ENCODE measurements at regions not wholly inside any gene's neighbourhood (a gene's known extent, or its start where the extent isn't known, plus 50 kb on each side); places are given as distances from the start of the nearest gene placed in this dataset.

DNA sequence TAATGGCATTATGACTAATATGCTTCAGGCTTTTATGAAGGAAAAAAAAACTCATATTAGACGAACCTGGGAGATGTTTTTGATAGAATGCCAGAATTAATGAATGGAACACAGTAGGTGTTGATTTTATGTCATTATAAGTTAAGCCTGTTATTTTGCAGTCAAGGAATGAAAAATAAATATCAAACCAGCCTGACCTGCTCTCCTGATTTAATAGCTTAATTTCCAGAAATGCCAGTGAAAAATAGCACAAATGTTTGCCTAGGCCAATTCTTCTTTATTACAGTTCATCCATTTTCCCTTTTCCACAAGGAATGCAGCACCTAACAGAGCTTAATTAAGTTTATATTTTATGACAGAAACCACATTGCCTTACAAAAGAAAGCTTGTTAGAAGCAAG lies 292.0 kb downstream of the TBL1XR1 start:
- FAIRE-seq (no peak), DNase-seq (ENCODE audit: insufficient read length, low spot score) (no peak)
- no peak for TF ChIP-seq TAF1 (IDR thresholded peaks at IDR 0.05; ENCODE audit: low read depth, low read length)
- no peak for TF ChIP-seq PAX5 (IDR thresholded peaks at IDR 0.05; ENCODE audit: insufficient read depth, low read length, severe bottlenecking)
- no peak for TF ChIP-seq POLR2A (IDR thresholded peaks at IDR 0.05; ENCODE audit: low read depth, low read length)
- TF ChIP-seq POU2F2 (IDR thresholded peaks at IDR 0.05; ENCODE audit: low read depth, low read length) = no peak
- no peak for TF ChIP-seq SPI1 (IDR thresholded peaks at IDR 0.05; ENCODE audit: low read depth, low read length)
- no peak for TF ChIP-seq POLR2AphosphoS5 (IDR thresholded peaks at IDR 0.05; ENCODE audit: low read depth, low read length)

DNA sequence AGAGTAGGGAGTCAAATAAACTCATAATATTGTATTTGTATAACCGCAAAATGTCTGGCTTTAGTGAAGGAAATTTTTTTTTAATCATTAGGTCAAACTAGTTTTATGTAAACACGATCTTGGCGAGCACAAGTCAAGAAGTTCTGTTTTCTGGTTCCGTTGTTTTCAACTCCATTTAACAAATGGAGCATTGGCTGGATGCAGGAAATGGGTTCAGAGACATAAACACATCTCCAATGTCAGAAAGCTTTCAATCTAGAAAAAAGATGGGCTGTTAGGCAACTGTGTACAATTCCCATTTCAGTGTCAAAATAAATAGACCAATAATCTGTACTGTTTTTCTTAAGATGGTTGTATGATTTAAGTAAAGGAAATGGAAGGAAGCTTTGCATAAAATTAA lies 292.8 kb downstream of the TBL1XR1 start:
- TF ChIP-seq POU2F2 (IDR thresholded peaks at IDR 0.05; ENCODE audit: low read depth, low read length) (no peak), SPI1 (IDR thresholded peaks at IDR 0.05; ENCODE audit: low read depth, low read length) (no peak), TAF1 (IDR thresholded peaks at IDR 0.05; ENCODE audit: low read depth, low read length) (no peak)
- no peak for FAIRE-seq
- no peak for DNase-seq (ENCODE audit: insufficient read length, low spot score)

GRCh38 chr3:176896640-176897039 lies 300.6 kb downstream of the TBL1XR1 start:
- FAIRE-seq (no peak), DNase-seq (ENCODE audit: insufficient read length, low spot score) (no peak)
- TF ChIP-seq POU2F2 (IDR thresholded peaks at IDR 0.05; ENCODE audit: low read depth, low read length) (no peak), TAF1 (IDR thresholded peaks at IDR 0.05; ENCODE audit: low read depth, low read length) (no peak), POLR2AphosphoS5 (IDR thresholded peaks at IDR 0.05; ENCODE audit: low read depth, low read length) (no peak), PAX5 (IDR thresholded peaks at IDR 0.05; ENCODE audit: insufficient read depth, low read length, severe bottlenecking) (no peak), SPI1 (IDR thresholded peaks at IDR 0.05; ENCODE audit: low read depth, low read length) (no peak), POLR2A (IDR thresholded peaks at IDR 0.05; ENCODE audit: low read depth, low read length) (no peak)

DNA sequence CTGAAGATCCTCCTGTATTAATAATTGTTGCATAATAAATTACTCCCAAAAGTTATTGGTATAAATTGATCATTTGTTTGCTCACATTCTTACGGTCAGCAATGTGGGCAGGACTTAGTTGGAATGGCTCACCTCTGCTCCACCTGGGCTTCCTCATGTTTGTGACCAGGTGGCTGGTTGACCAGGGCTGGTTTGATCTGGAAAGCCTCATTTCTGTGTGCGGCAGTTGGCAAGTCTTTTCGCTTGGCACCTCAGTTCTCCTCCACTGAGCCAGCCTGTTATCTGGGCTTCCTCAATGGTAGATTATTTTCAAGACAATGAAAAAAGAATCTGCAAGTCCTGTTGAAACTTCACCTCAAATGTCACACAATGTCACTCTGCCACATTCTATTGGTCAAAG lies 301.1 kb downstream of the TBL1XR1 start:
- no peak for DNase-seq (ENCODE audit: insufficient read length, low spot score)
- TF ChIP-seq SPI1 (IDR thresholded peaks at IDR 0.05; ENCODE audit: low read depth, low read length) (no peak), TAF1 (IDR thresholded peaks at IDR 0.05; ENCODE audit: low read depth, low read length) (no peak), POLR2A (IDR thresholded peaks at IDR 0.05; ENCODE audit: low read depth, low read length) (no peak), PAX5 (IDR thresholded peaks at IDR 0.05; ENCODE audit: insufficient read depth, low read length, severe bottlenecking) (no peak), POLR2AphosphoS5 (IDR thresholded peaks at IDR 0.05; ENCODE audit: low read depth, low read length) (no peak), POU2F2 (IDR thresholded peaks at IDR 0.05; ENCODE audit: low read depth, low read length) (no peak)
- no peak for FAIRE-seq

DNA sequence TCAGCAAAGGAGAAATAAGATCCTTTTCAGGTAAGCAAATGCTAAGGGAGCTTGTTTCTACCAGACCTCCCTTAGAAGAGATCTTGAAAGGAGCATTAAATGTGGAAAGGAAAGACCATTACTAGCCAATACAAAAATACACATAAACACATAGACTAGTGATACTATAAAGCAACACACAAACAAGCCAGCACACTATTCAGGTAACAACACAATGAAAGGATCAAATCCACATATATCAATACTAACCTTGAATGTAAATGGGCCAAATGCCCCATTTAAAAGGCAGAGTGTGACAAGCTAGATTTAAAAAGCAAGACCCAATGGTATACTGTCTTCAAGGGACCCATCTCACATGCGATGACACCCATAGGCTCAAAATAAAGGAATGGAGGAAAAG lies 317.6 kb downstream of the TBL1XR1 start:
- DNase-seq (ENCODE audit: insufficient read length, low spot score) = no peak
- TF ChIP-seq POU2F2 (IDR thresholded peaks at IDR 0.05; ENCODE audit: low read depth, low read length) = no peak
- no peak for TF ChIP-seq POLR2A (IDR thresholded peaks at IDR 0.05; ENCODE audit: low read depth, low read length)
- no peak for TF ChIP-seq TAF1 (IDR thresholded peaks at IDR 0.05; ENCODE audit: low read depth, low read length)
- TF ChIP-seq PAX5 (IDR thresholded peaks at IDR 0.05; ENCODE audit: insufficient read depth, low read length, severe bottlenecking) = no peak
- TF ChIP-seq SPI1 (IDR thresholded peaks at IDR 0.05; ENCODE audit: low read depth, low read length) = no peak
- TF ChIP-seq POLR2AphosphoS5 (IDR thresholded peaks at IDR 0.05; ENCODE audit: low read depth, low read length) = no peak
- no peak for FAIRE-seq

GRCh38 chr3:176873261-176873660 lies 324.0 kb downstream of the TBL1XR1 start:
- TF ChIP-seq POLR2A (IDR thresholded peaks at IDR 0.05; ENCODE audit: low read depth, low read length) (no peak), POLR2AphosphoS5 (IDR thresholded peaks at IDR 0.05; ENCODE audit: low read depth, low read length) (no peak), POU2F2 (IDR thresholded peaks at IDR 0.05; ENCODE audit: low read depth, low read length) (no peak), SPI1 (IDR thresholded peaks at IDR 0.05; ENCODE audit: low read depth, low read length) (no peak), TAF1 (IDR thresholded peaks at IDR 0.05; ENCODE audit: low read depth, low read length) (no peak), PAX5 (IDR thresholded peaks at IDR 0.05; ENCODE audit: insufficient read depth, low read length, severe bottlenecking) (no peak)
- DNase-seq (ENCODE audit: insufficient read length, low spot score) = no peak
- no peak for FAIRE-seq

- TF ChIP-seq POLR2AphosphoS5 (IDR thresholded peaks at IDR 0.05; ENCODE audit: low read depth, low read length) = no peak
- no peak for TF ChIP-seq POU2F2 (IDR thresholded peaks at IDR 0.05; ENCODE audit: low read depth, low read length)
- no peak for TF ChIP-seq TAF1 (IDR thresholded peaks at IDR 0.05; ENCODE audit: low read depth, low read length)
- TF ChIP-seq SPI1 (IDR thresholded peaks at IDR 0.05; ENCODE audit: low read depth, low read length) = no peak
- TF ChIP-seq PAX5 (IDR thresholded peaks at IDR 0.05; ENCODE audit: insufficient read depth, low read length, severe bottlenecking) = no peak
- TF ChIP-seq POLR2A (IDR thresholded peaks at IDR 0.05; ENCODE audit: low read depth, low read length) = no peak
- peak; percentile 93 for FAIRE-seq
- peak; percentile 2 for DNase-seq (ENCODE audit: insufficient read length, low spot score)
These were observed 324.5 kb downstream of the TBL1XR1 start for GRCh38 chr3:176872771-176873209.

GRCh38 chr3:176870451-176870850 lies 326.8 kb downstream of the TBL1XR1 start:
- TF ChIP-seq POLR2A (IDR thresholded peaks at IDR 0.05; ENCODE audit: low read depth, low read length) = no peak
- no peak for TF ChIP-seq SPI1 (IDR thresholded peaks at IDR 0.05; ENCODE audit: low read depth, low read length)
- no peak for TF ChIP-seq TAF1 (IDR thresholded peaks at IDR 0.05; ENCODE audit: low read depth, low read length)
- no peak for TF ChIP-seq POLR2AphosphoS5 (IDR thresholded peaks at IDR 0.05; ENCODE audit: low read depth, low read length)
- TF ChIP-seq POU2F2 (IDR thresholded peaks at IDR 0.05; ENCODE audit: low read depth, low read length) = no peak
- no peak for TF ChIP-seq PAX5 (IDR thresholded peaks at IDR 0.05; ENCODE audit: insufficient read depth, low read length, severe bottlenecking)
- FAIRE-seq (no peak), DNase-seq (ENCODE audit: insufficient read length, low spot score) (no peak)

DNA sequence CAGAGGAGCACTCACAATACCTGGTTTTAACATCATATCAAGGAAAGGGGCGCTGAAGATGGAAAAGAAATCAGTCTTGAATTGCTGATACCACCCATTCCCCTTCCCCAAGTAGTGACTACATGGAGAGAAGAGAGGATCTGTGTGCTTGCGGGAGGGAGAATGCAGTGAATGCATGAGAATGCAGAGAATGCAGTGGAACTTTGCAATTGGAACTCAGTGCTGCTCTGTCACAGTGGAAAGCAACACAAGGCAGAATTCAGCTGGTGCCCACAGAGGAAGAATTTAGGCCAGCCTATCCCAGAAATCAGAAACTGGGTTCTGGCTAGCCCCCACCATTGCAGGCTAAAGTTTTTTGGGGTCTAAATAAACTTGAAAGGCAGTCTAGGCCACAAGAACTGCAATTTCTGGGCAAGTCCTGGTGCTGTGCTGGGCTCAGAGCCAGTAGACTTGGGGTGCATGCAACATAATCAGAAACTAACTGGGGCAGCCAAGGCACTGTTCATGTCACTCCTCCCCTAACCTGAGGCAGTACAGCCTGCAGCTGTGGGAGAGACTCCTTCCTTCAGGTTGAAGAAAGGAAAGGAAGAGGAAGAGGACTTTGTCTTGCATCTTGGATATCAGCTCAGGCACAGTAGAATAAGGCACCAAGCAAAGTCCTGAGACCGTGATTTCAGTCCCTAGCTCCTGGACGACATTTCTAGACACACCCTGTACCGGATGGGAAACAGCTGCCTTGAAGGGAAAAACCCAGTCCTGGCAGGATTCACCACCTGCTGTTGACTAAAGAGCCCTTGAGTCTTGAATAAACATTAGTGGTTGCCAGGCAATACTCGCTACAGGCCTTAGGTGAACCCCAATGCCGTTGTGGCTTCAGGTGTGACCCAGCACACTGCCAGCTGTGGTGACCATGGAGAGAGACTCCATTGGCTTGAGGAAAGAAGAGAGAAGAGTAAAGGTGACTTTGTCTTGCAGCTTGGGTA lies 329.3 kb downstream of the TBL1XR1 start:
- no peak for FAIRE-seq
- DNase-seq (ENCODE audit: insufficient read length, low spot score) = no peak
- TF ChIP-seq SPI1 (IDR thresholded peaks at IDR 0.05; ENCODE audit: low read depth, low read length) (no peak), POLR2AphosphoS5 (IDR thresholded peaks at IDR 0.05; ENCODE audit: low read depth, low read length) (no peak), POU2F2 (IDR thresholded peaks at IDR 0.05; ENCODE audit: low read depth, low read length) (no peak), PAX5 (IDR thresholded peaks at IDR 0.05; ENCODE audit: insufficient read depth, low read length, severe bottlenecking) (no peak), TAF1 (IDR thresholded peaks at IDR 0.05; ENCODE audit: low read depth, low read length) (no peak), POLR2A (IDR thresholded peaks at IDR 0.05; ENCODE audit: low read depth, low read length) (no peak)

Measured in GM12891 (cell line).